ENCODE measurements at regions not wholly inside any gene's neighbourhood (a gene's known extent, or its start where the extent isn't known, plus 50 kb on each side); places are given as distances from the start of the nearest gene placed in this dataset.

GRCh38 chr14:89022274-89022673 is 197.8 kb downstream of the TTC8 start:
- no peak for DNase-seq

- DNase-seq, result no peak
These were observed 200.2 kb downstream of the TTC8 start for GRCh38 chr14:89024691-89025090.

GRCh38 chr14:89025561-89026236 is 201.2 kb downstream of the TTC8 start:
- DNase-seq, result peak in 1 of 2 experiments; percentile 40

- peak in 1 of 2 experiments; percentile 15 for DNase-seq
These were observed 202.8 kb downstream of the TTC8 start for GRCh38 chr14:89027097-89027740.

- no peak for DNase-seq
These were observed 204.1 kb downstream of the TTC8 start for GRCh38 chr14:89028462-89029134.

GRCh38 chr14:89029961-89030694 is 205.7 kb downstream of the TTC8 start:
- no peak for DNase-seq

- DNase-seq, result no peak
These were observed 206.5 kb downstream of the TTC8 start for GRCh38 chr14:89030921-89031320.

GRCh38 chr14:89032086-89032649 is 207.7 kb downstream of the TTC8 start:
- DNase-seq, result no peak

GRCh38 chr14:89033756-89034155 is 209.3 kb downstream of the TTC8 start:
- DNase-seq, result no peak

GRCh38 chr14:89036371-89036770 is 211.9 kb downstream of the TTC8 start:
- no peak for DNase-seq

- DNase-seq, result no peak
These were observed 212.6 kb downstream of the TTC8 start for GRCh38 chr14:89037065-89037464.

GRCh38 chr14:89040080-89040459 is 215.6 kb downstream of the TTC8 start:
- DNase-seq, result no peak

GRCh38 chr14:89040460-89041256 is 216.2 kb downstream of the TTC8 start:
- DNase-seq, result peak; percentile 49 to 70

- DNase-seq, result no peak
These were observed 216.8 kb downstream of the TTC8 start for GRCh38 chr14:89041257-89041582.

GRCh38 chr14:89042021-89042420 is 217.6 kb downstream of the TTC8 start:
- DNase-seq, result no peak

- DNase-seq, result no peak
These were observed 228.9 kb downstream of the TTC8 start for GRCh38 chr14:89053303-89053702.

- DNase-seq, result no peak
These were observed 231.9 kb downstream of the TTC8 start for GRCh38 chr14:89056394-89056793.

GRCh38 chr14:89058697-89059096 is 234.2 kb downstream of the TTC8 start:
- DNase-seq, result no peak

GRCh38 chr14:89060191-89060590 is 235.7 kb downstream of the TTC8 start:
- no peak for DNase-seq

GRCh38 chr14:89061696-89062095 is 237.2 kb downstream of the TTC8 start:
- no peak for DNase-seq

GRCh38 chr14:89065879-89066278 is 241.4 kb downstream of the TTC8 start:
- DNase-seq, result no peak

- DNase-seq, result no peak
These were observed 243.0 kb downstream of the TTC8 start for GRCh38 chr14:89067293-89067972.

Measured in AML-193 (cell line).